ENCODE measurements at regions not wholly inside any gene's neighbourhood (a gene's known extent, or its start where the extent isn't known, plus 50 kb on each side); places are given as distances from the start of the nearest gene placed in this dataset.

- peaks cover 0 to 7% (median 0%) of the 10 kb centered on the region in 3 donors for H3K36me3 ChIP-seq
- H3K4me3 ChIP-seq: no peak overlapping the region
- 80 to 93% methylated on average over 7 of the region's 7 CpGs for WGBS, 2 donors
- no peak overlapping the region for H3K27ac ChIP-seq
- H3K9me3 ChIP-seq: peaks cover 0 to 16% (median 0%) of the 10 kb centered on the region in 4 donors
- TF ChIP-seq CTCF (IDR thresholded peaks at IDR 0.05) (no peak), POLR2A (IDR thresholded peaks at IDR 0.05) (no peak), EP300 (IDR thresholded peaks at IDR 0.05) (no peak)
- no peak for DNase-seq (ENCODE audit: low spot score in 2 of 2)
- H3K4me1 ChIP-seq: no peaks in the 10 kb centered on the region
- H3K27me3 ChIP-seq: no peaks in the 10 kb centered on the region
These were observed 1150.1 kb downstream of the BRD1 start for GRCh38 chr22:48677621-48678020.

GRCh38 chr22:48677168-48677520 lies 1150.5 kb downstream of the BRD1 start:
- Histone ChIP-seq H3K36me3 (peaks cover 0 to 12% (median 0%) of the 10 kb centered on the region in 3 donors), H3K27ac (no peak overlapping the region), H3K27me3 (no peaks in the 10 kb centered on the region), H3K4me1 (no peaks in the 10 kb centered on the region), H3K4me3 (no peak overlapping the region), H3K9me3 (peaks cover 0 to 21% (median 0%) of the 10 kb centered on the region in 4 donors)
- 80 to 89% methylated on average over 5 to 17 of the region's 17 CpGs for WGBS, 2 donors
- no peak for DNase-seq (ENCODE audit: low spot score in 2 of 2)
- TF ChIP-seq EP300 (IDR thresholded peaks at IDR 0.05) (no peak), POLR2A (IDR thresholded peaks at IDR 0.05) (no peak), CTCF (IDR thresholded peaks at IDR 0.05) (no peak)

- WGBS, 2 donors: 82 to 92% methylated on average over 10 to 15 of the region's 15 CpGs
- DNase-seq (ENCODE audit: low spot score in 2 of 2): no peak
- Histone ChIP-seq H3K9me3 (peaks cover 0 to 27% (median 0%) of the 10 kb centered on the region in 4 donors), H3K27me3 (no peaks in the 10 kb centered on the region), H3K27ac (no peak overlapping the region), H3K4me1 (no peaks in the 10 kb centered on the region), H3K4me3 (no peak overlapping the region), H3K36me3 (peaks cover 0 to 16% (median 0%) of the 10 kb centered on the region in 3 donors)
- no peak for TF ChIP-seq CTCF (IDR thresholded peaks at IDR 0.05)
- TF ChIP-seq EP300 (IDR thresholded peaks at IDR 0.05): no peak
- no peak for TF ChIP-seq POLR2A (IDR thresholded peaks at IDR 0.05)
These were observed 1151.2 kb downstream of the BRD1 start for GRCh38 chr22:48676266-48677167.

GRCh38 chr22:48675830-48676145 lies 1151.9 kb downstream of the BRD1 start:
- DNase-seq (ENCODE audit: low spot score in 2 of 2): no peak
- TF ChIP-seq CTCF (IDR thresholded peaks at IDR 0.05) (no peak), EP300 (IDR thresholded peaks at IDR 0.05) (no peak), POLR2A (IDR thresholded peaks at IDR 0.05) (no peak)
- peaks cover 0 to 22% (median 0%) of the 10 kb centered on the region in 3 donors for H3K36me3 ChIP-seq
- H3K27me3 ChIP-seq: no peaks in the 10 kb centered on the region
- H3K9me3 ChIP-seq: peaks cover 0 to 32% (median 0%) of the 10 kb centered on the region in 4 donors
- no peak overlapping the region for H3K4me3 ChIP-seq
- no peak overlapping the region for H3K27ac ChIP-seq
- 88 to 100% methylated on average over 1 to 3 of the region's 4 CpGs for WGBS, 2 donors
- no peaks in the 10 kb centered on the region for H3K4me1 ChIP-seq

- peaks cover 0 to 22% (median 0%) of the 10 kb centered on the region in 3 donors for H3K36me3 ChIP-seq
- H3K27ac ChIP-seq: no peak overlapping the region
- 79% methylated on average over 11 to 12 of the region's 15 CpGs for whole genome bisulfite sequencing, 2 donors
- peaks cover 0 to 36% (median 0%) of the 10 kb centered on the region in 4 donors for H3K9me3 ChIP-seq
- H3K27me3 ChIP-seq: no peaks in the 10 kb centered on the region
- no peak for TF ChIP-seq CTCF (IDR thresholded peaks at IDR 0.05)
- no peak for TF ChIP-seq EP300 (IDR thresholded peaks at IDR 0.05)
- TF ChIP-seq POLR2A (IDR thresholded peaks at IDR 0.05): no peak
- no peaks in the 10 kb centered on the region for H3K4me1 ChIP-seq
- no peak overlapping the region for H3K4me3 ChIP-seq
- no peak for DNase-seq (ENCODE audit: low spot score in 2 of 2)
These were observed 1152.4 kb downstream of the BRD1 start for GRCh38 chr22:48675141-48675829.

Data from tibial nerve (tissue), 4 donors.